Right atrium auricular region (tissue), 2 donors: ENCODE measurements at regions not wholly inside any gene's neighbourhood (a gene's known extent, or its start where the extent isn't known, plus 50 kb on each side); places are given as distances from the start of the nearest gene placed in this dataset.

ENCODE experiments used
- DNase-seq: peaks from one replicate; pipeline ENCODE4 v3.0.0-alpha.2; 2019; ENCODE audit warnings: low spot score
- H3K27ac ChIP-seq, 2 donors: fragments of 200-600 bp; sonication (generic); 1 replicate in 1 of 2; 2 replicates in 1 of 2; pipeline ENCODE4 v1.5.1; 2016 to 2019
- H3K27me3 ChIP-seq, 2 donors: fragments of 200-600 bp; sonication (generic); one replicate each; pipeline versions ENCODE4 v1.5.1 to v1.6.0; 2017 to 2019
- H3K36me3 ChIP-seq: fragments of 200-600 bp; sonication (generic); one replicate; pipeline ENCODE4 v1.5.1; 2016
- H3K4me1 ChIP-seq, 2 donors: fragments of 200-600 bp; sonication (generic); one replicate each; pipeline versions ENCODE4 v1.5.1 to v1.6.0; 2017 to 2019
- H3K4me3 ChIP-seq, 2 donors: fragments of 200-600 bp; sonication (generic); 1 replicate in 1 of 2; 2 replicates in 1 of 2; pipeline ENCODE4 v1.5.1; 2017 to 2019; ENCODE audit warnings: mild to moderate bottlenecking in 1 of 2, moderate library complexity in 1 of 2
- H3K9me3 ChIP-seq, 2 donors: fragments of 200-600 bp; sonication (generic); one replicate each; pipeline ENCODE4 v1.5.1; 2019
- CTCF ChIP-seq, 2 donors: fragments of 200-600 bp; sonication (generic); IDR thresholded peaks; one replicate each; pipeline ENCODE4 v1.5.1; 2019; ENCODE audit warnings: antibody characterized with exemption in 2 of 2

DNA sequence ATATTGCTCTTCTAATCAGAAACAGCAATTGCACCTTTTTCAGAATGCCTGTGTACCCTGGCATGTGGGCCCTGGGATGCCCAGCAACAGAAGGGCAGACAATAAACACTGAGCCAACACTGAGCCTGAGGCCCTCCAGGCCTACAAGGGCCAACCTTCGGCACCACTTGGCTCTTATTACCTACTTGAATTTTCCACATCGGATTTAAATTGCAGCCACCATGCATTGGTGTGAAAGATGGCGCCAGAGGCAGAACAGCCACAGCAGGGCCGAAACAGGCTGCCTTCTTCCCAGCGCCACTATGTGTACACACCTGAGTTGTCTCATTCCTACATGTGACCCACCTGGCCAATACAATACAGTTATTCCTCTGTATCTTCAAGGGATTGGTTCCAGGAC lies 51.4 kb upstream of the EZH2 start:
- Histone ChIP-seq H3K36me3 (no peaks in the 10 kb centered on the region), H3K27ac (no peak overlapping the region), H3K27me3 (no peaks in the 10 kb centered on the region), H3K9me3 (no peaks in the 10 kb centered on the region), H3K4me3 (no peak overlapping the region), H3K4me1 (no peaks in the 10 kb centered on the region)
- DNase-seq = no peak
- no peak for TF ChIP-seq CTCF (IDR thresholded peaks at IDR 0.05)
